Ovary (tissue), 7 donors: ENCODE measurements at regions not wholly inside any gene's neighbourhood (a gene's known extent, or its start where the extent isn't known, plus 50 kb on each side); places are given as distances from the start of the nearest gene placed in this dataset.

Source experiments
- DNase-seq, 5 donors: peaks; one replicate each; pipeline ENCODE4 v3.0.0-alpha.2; 2019 to 2020
- H3K27ac ChIP-seq, 2 donors: fragments of 200-600 bp; one replicate each; pipeline versions ENCODE4 v1.5.1 to v1.8.0; 2019 to 2022
- H3K27me3 ChIP-seq: fragments of 200-600 bp; one replicate; pipeline ENCODE4 v1.8.0; 2022
- H3K36me3 ChIP-seq: fragments of 200-600 bp; sonication (generic); one replicate; pipeline ENCODE4 v1.5.1; 2019
- H3K4me1 ChIP-seq: one replicate; pipeline ENCODE4 v1.8.1; 2013; ENCODE audit warnings: mild to moderate bottlenecking, moderate library complexity; ENCODE audit not compliant: insufficient read depth
- H3K4me3 ChIP-seq: fragments of 200-600 bp; sonication (generic); one replicate; pipeline ENCODE4 v1.5.1; 2017
- H3K9me3 ChIP-seq, 2 donors: fragments of 200-600 bp in 1 of 2; sonication (generic) in 1 of 2; one replicate each; pipeline versions ENCODE4 v1.5.1 to v1.8.1; 2013 to 2019; ENCODE audit warnings: mild to moderate bottlenecking in 1 of 2, moderate library complexity in 1 of 2
- CTCF ChIP-seq, 3 donors: fragments of 450-650 bp in 2 of 3; fragments of 200-600 bp in 1 of 3; IDR thresholded peaks; one replicate each; pipeline versions ENCODE4 v1.5.1 to v1.8.0; 2016 to 2022; ENCODE audit warnings: antibody characterized with exemption in 3 of 3, mild to moderate bottlenecking in 1 of 3
- EP300 ChIP-seq: sonication (generic); formaldehyde crosslinking; IDR thresholded peaks from one replicate; pipeline ENCODE4 v1.6.1; 2017; ENCODE audit warnings: antibody characterized with exemption
- POLR2A ChIP-seq: fragments of 450-650 bp; IDR thresholded peaks from one replicate; pipeline ENCODE4 v1.6.1; 2017; ENCODE audit warnings: antibody characterized with exemption, mild to moderate bottlenecking, moderate library complexity
- WGBS, 3 donors: extraction: QIAGEN DNeasy Blood & Tissue Kit in 1 of 3; methylation state at CpG; one replicate each; pipeline versions ENCODE4 v1.1.5 to v1.1.7; 2013 to 2017; 5-methylcytosine and 5-hydroxymethylcytosine counted together
- intact Hi-C, 4 donors: fragments of 100-400 bp; cut with DNase I; formaldehyde crosslinking; loops; one replicate each; pipeline versions ENCODE4 v1.11.0 to v1.15.1; 2022 to 2023
- donor health status: DM: no; HTN: no; CAD: no; lungs with moderate emphysema.
- donor health status: DM: no; HTN: no; CAD: no.
- donor health status: Bipolar disorder and iron deficiency.
- donor health status: DM: no; HTN: no; CAD: no.
- donor health status: DM: yes; HTN: yes; CAD: no.

- WGBS, 3 donors, result 94 to 98% (median 95%) methylated on average over 4 of the region's 4 CpGs
- H3K4me1 ChIP-seq, result no peaks in the 10 kb centered on the region
- no peak overlapping the region for H3K4me3 ChIP-seq
- H3K27me3 ChIP-seq, result no peaks in the 10 kb centered on the region
- H3K27ac ChIP-seq, result no peak overlapping the region
- H3K36me3 ChIP-seq, result no peaks in the 10 kb centered on the region
- TF ChIP-seq CTCF (IDR thresholded peaks at IDR 0.05) (no peak), POLR2A (no peak), EP300 (no peak)
- intact Hi-C loops, result no loop called here
- H3K9me3 ChIP-seq, result no peaks in the 10 kb centered on the region
- no peak for DNase-seq
Observed at GRCh38 chr6:23591761-23592160, 534.3 kb upstream of the NRSN1 start.

- no peak for DNase-seq
- TF ChIP-seq CTCF (IDR thresholded peaks at IDR 0.05) (no peak), POLR2A (no peak), EP300 (no peak)
- Histone ChIP-seq H3K36me3 (no peaks in the 10 kb centered on the region), H3K9me3 (no peaks in the 10 kb centered on the region), H3K27ac (no peak overlapping the region), H3K4me3 (no peak overlapping the region), H3K27me3 (no peaks in the 10 kb centered on the region), H3K4me1 (no peaks in the 10 kb centered on the region)
- intact Hi-C loops, result no loop called here
Observed at GRCh38 chr6:23600118-23600517, 525.9 kb upstream of the NRSN1 start.

- intact Hi-C loops, result no loop called here
- Histone ChIP-seq H3K27ac (no peak overlapping the region), H3K27me3 (no peaks in the 10 kb centered on the region), H3K4me1 (no peaks in the 10 kb centered on the region), H3K9me3 (no peaks in the 10 kb centered on the region), H3K36me3 (no peaks in the 10 kb centered on the region), H3K4me3 (no peak overlapping the region)
- no peak for DNase-seq
- WGBS, 3 donors, result 65 to 76% (median 67%) methylated on average over 1 of the region's 1 CpG
- no peak for TF ChIP-seq EP300
- TF ChIP-seq CTCF (IDR thresholded peaks at IDR 0.05), result no peak
- TF ChIP-seq POLR2A, result no peak
Observed at GRCh38 chr6:23601811-23602345, 524.1 kb upstream of the NRSN1 start.

- 8 to 13% (median 11%) methylated on average over 5 of the region's 5 CpGs for WGBS, 3 donors
Observed at GRCh38 chr6:23608931-23609435, 517.0 kb upstream of the NRSN1 start.

More at GRCh38 chr6:23608931-23609435, 517.0 kb upstream of the NRSN1 start:
- no peaks in the 10 kb centered on the region for H3K36me3 ChIP-seq
- intact Hi-C loops, result no loop called here
- H3K9me3 ChIP-seq, result no peaks in the 10 kb centered on the region
- no peaks in the 10 kb centered on the region for H3K4me1 ChIP-seq
- TF ChIP-seq POLR2A (no peak), EP300 (no peak), CTCF (IDR thresholded peaks at IDR 0.05) (no peak)
- H3K27me3 ChIP-seq, result no peaks in the 10 kb centered on the region
- no peak for DNase-seq
- H3K27ac ChIP-seq, result no peak overlapping the region
- H3K4me3 ChIP-seq, result no peak overlapping the region
